GM21390 (cell line): ENCODE measurements at regions not wholly inside any gene's neighbourhood (a gene's known extent, or its start where the extent isn't known, plus 50 kb on each side); places are given as distances from the start of the nearest gene placed in this dataset.

ENCODE experiments used
- ATAC-seq: cut with Tn5 transposase; IDR thresholded peaks from one replicate; pipeline ENCODE4 v1.9.1; 2021; ENCODE audit not compliant: unreplicated experiment

GRCh38 chr13:22082437-22083100, 411.7 kb downstream of the FGF9 start:
- ATAC-seq = no peak

DNA sequence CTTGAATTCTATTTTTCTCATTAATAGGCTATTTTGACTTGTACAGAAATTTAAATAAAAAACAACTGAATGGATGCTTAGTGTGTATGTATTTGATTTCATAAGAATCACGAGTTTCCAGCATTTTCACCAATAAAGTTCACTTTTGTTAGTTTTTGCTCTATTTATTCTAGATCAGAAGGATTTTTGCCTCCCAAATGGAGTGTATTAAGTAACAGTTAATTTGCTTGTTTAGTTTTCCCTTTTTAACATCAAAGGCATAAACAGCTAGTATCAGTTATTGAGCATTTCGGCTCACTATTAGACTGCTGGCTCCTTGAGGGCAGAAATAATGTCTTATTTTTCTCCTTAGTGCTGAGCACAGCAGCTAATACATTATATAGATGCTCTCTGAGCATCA, 414.1 kb downstream of the FGF9 start:
- ATAC-seq = no peak

- no peak for ATAC-seq
Measured at GRCh38 chr13:22086597-22087330, 415.9 kb downstream of the FGF9 start.

- no peak for ATAC-seq
Measured at GRCh38 chr13:22090106-22090505, 419.2 kb downstream of the FGF9 start.

GRCh38 chr13:22091222-22091970, 420.5 kb downstream of the FGF9 start:
- ATAC-seq = no peak

GRCh38 chr13:22091971-22092300, 421.1 kb downstream of the FGF9 start:
- ATAC-seq = no peak

GRCh38 chr13:22092791-22093560, 422.1 kb downstream of the FGF9 start:
- no peak for ATAC-seq

DNA sequence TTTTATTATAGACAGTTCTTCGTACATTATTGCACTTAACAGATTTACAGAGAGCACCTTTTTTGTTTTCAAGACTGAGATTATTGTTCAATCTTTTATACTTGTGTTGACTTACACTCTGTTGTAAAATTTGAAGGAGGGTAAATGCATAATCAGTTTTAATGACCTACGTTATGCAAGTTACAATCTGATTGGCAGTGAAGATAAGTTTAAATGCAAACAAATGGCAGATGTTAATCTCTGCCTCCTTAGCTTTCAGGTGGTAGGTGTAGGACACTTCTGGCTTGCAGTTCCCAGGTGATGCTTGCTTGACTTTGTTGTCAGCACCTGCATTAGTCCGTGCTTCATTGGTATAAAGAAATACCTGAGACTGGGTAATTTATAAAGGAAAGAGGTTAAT, 424.9 kb downstream of the FGF9 start:
- ATAC-seq = no peak

DNA sequence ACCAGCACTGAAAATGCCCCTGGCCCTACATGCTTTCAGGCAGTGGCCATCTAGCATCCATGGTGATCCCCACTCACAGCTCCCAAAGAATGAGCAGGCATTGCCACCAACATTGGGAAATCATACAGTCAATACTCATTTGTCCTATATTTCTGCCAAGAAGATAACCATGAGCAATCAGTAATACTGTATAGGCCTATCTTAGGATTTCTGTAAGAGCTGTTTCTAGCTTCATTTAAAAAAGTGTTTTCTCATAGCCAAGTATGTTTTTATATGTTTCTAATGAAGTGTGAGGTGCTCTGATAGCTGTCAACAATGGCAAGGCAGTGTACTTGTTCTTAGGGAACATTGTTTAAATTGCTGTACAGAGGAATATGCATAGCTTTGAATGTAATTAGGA, 428.7 kb downstream of the FGF9 start:
- no peak for ATAC-seq

DNA sequence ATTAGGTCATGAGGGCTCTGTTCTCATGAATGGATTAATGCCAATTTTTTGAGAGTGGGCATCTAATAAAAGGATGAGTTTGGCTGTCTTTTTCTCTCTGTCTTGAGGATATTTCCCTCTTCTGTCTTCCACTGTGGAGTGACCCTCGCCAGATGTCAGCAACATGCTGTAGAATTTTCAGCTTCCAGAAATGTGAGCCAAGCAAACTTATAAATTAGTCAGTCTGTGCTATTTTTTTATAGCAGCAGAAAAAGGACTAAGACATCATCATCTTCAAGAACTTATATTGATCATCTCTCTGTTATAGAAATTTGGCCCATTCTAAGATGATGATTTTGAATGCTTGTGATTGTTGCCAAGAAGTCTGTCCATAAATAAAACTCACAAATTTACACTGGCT, 431.4 kb downstream of the FGF9 start:
- no peak for ATAC-seq

DNA sequence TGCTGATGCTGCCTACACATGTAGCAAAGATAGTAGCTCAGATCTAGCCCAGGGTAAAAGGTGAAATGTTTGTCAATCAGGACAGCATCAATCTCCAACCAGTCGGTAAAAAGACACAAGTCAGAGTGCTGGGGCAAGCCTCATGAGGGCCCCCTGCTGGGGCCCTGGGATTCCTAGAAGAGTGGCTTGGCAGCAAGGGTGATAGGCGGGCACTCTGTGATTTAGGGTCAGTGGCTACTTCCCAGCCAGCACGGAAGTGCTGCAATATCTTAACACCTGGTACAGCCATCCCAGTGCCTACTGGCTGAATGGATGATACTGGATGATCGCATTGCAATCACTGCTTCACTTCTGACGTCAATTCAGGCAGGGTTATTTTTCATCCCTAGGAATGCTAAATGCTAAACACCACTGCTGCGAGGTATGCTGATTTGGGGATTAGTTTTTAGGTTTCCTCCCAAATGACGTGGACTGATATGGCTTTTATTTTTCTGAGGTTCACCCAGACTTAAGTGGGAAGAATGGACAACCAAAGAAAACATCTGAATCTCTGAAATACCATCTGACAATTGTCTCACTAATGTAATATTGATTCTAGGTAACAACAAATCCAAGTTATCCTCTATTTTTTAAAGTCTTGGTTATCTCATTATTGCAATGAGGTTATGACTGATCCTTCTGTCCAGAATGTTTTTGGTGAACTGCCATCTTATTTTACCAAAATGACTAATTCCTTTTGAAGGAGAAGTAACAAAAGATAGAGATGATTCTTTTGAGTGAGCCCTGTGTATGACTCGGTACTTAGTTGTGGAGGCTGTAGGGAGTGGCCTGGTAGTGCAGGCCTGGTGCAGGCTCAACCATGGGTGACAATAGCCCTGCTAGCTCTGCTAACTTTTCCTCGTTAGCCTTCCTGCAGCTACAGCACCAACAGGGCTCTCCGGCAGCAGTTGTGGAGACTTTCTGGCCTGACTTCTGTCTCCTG, 432.5 kb downstream of the FGF9 start:
- ATAC-seq = no peak

DNA sequence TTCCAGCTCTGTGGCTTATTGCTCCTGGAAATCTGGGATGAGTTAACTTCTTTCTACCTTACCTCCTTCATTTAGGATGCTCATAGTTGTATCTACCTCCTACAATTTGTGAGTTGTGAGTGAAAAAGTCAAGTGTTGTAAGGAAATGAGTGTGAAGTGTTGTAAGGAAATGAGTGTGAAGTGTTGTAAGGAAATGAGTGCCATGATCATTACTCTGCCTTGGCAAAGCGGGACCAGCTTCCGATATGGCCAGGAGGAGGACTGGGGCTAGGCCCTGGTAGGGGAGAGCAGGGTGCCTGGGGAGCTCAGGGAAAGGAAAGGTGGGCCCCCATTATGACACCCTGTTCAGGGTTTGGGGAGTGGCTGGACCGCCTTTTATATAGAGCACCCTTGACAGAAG, 435.2 kb downstream of the FGF9 start:
- no peak for ATAC-seq

GRCh38 chr13:22107549-22107948, 436.7 kb downstream of the FGF9 start:
- no peak for ATAC-seq

- no peak for ATAC-seq
Measured at GRCh38 chr13:22108283-22108942, 437.5 kb downstream of the FGF9 start.

DNA sequence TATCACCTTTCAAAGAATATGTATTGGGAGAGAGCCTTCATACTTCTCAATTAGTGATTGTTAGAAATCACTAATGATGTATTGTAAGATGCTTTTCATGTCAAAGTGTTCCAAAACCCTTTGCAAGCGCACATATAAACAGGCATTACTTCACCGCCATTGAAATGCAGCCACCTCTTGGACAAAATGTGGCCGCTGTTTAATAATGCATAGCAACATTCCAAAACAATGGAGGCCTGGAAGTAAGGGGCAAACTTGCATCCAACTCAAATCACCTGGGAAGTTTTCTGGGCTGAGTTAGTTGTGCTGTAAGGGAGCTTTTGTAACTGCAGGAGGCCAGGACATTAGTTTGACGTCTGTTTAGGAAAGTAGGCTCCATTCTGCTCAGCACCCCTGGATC, 438.1 kb downstream of the FGF9 start:
- ATAC-seq = no peak

DNA sequence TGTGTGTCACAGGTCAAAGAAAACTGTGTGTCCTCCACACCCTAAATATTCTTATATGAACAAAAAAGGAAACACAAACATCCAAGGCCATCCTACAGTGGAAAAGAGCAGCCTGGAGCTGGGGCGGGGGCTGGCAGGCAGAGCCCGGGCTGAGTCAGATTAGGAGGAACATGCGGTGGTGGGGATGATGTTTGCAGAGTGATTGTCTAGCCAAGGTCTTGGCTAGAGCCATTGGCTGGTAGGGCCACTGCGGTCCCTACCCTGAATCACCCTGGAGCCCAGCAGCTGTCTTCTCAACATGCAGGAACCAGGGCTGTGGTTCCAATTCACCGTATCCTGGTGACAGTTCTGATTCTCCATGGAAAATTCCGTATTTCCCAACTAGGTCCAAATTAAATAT, 439.5 kb downstream of the FGF9 start:
- no peak for ATAC-seq

DNA sequence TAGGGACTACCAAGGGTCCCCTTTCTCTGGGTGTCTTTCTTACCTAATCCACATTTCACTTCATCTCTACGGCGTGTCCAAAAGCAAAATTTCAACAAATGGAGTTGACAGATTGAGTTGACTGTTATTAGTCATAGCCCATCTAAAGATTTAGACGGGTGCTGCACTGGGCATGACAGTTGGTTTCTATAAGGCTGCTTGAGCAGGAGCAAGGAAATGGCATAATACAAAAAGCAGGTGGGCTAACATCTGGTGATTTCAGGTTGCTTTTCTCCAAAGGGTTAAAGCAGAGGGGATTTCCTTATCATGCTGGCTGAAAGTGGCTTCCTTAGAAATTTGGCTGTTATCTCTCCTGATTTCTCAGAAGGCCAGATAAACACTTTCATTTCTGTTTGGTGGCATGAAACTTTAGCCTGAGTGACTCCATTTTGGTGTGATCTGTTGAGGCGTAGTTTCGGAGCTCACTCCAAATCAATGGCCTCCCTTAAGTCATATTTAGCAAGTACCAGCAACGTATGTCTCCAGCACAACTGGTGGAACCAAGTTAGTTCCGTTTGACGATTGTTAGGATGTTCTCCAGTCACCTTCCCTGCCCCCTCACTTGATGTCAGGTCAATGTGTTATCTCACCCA, 440.4 kb downstream of the FGF9 start:
- ATAC-seq = no peak

DNA sequence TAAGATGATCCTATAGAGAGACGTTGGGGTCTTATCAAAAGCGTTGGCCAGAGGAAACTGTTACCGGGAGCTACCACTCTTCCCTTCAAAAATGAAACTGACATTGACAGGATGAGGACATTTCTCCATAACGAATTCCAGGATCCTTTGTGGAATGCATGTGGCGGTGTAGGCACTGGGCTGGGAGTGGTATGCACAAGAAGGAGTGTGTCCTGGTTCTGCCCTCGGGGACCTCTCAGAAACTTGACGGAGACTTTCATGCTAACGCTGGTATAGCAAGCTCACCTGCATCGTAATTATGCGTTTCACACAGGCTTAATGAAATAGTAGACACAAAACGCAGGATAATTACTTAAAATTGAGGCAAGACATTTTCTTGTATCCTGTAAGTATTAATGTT, 441.1 kb downstream of the FGF9 start:
- no peak for ATAC-seq
